ENCODE measurements at regions not wholly inside any gene's neighbourhood (a gene's known extent, or its start where the extent isn't known, plus 50 kb on each side); places are given as distances from the start of the nearest gene placed in this dataset.

DNA sequence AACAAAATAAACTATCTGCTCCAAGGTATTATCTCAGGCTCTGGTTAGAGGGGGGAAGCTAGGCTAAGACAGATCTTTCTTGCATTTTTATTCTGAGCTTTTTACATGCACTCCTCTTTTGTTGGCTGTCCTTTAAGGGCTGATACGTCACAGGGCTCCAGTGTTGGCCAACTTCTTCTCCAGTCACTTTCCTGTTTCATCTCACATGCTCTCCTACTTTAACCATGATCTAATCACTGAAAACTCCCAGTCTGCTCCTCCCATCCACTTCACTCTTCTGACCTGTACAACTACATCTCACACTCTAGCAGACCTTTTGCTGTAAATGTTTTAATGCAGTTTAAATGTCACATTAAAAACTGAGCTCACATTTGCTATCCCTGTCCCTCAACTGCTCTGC, 510.0 kb upstream of the KLF12 start:
- no peak for TF ChIP-seq POLR2A (IDR thresholded peaks at IDR 0.05)
- TF ChIP-seq POLR2AphosphoS5 (IDR thresholded peaks at IDR 0.05): no peak
- TF ChIP-seq, protein P1, sequence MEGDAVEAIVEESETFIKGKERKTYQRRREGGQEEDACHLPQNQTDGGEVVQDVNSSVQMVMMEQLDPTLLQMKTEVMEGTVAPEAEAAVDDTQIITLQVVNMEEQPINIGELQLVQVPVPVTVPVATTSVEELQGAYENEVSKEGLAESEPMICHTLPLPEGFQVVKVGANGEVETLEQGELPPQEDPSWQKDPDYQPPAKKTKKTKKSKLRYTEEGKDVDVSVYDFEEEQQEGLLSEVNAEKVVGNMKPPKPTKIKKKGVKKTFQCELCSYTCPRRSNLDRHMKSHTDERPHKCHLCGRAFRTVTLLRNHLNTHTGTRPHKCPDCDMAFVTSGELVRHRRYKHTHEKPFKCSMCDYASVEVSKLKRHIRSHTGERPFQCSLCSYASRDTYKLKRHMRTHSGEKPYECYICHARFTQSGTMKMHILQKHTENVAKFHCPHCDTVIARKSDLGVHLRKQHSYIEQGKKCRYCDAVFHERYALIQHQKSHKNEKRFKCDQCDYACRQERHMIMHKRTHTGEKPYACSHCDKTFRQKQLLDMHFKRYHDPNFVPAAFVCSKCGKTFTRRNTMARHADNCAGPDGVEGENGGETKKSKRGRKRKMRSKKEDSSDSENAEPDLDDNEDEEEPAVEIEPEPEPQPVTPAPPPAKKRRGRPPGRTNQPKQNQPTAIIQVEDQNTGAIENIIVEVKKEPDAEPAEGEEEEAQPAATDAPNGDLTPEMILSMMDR (IDR thresholded peaks at IDR 0.05): no peak

Measured in breast epithelium (tissue), 3 donors.